PFSK-1 (cell line): ENCODE measurements at regions not wholly inside any gene's neighbourhood (a gene's known extent, or its start where the extent isn't known, plus 50 kb on each side); places are given as distances from the start of the nearest gene placed in this dataset.
A peak's percentile ranks its signal among the peaks of the same experiment; 100 is the strongest.

Source experiments
- FOXP2 ChIP-seq: optimal IDR thresholded peaks from 2 replicates; pipeline ENCODE3; 2011; ENCODE audit warnings: borderline replicate concordance, control low read depth, inconsistent platforms; ENCODE audit not compliant: insufficient read depth; ENCODE audit errors: extremely low read length, extremely low read depth
- POLR2AphosphoS5 ChIP-seq: IDR thresholded peaks from 2 replicates; pipeline ENCODE4 v1.6.1; 2012; ENCODE audit warnings: low read depth, mild to moderate bottlenecking, control low read depth, low read length, moderate library complexity
- SIN3A ChIP-seq: IDR thresholded peaks from 2 replicates; pipeline ENCODE4 v1.6.1; 2012; ENCODE audit warnings: mild to moderate bottlenecking, low read length, moderate library complexity, borderline replicate concordance; ENCODE audit not compliant: insufficient read depth
- TAF1 ChIP-seq: IDR thresholded peaks from 2 replicates; pipeline ENCODE4 v1.6.1; 2012; ENCODE audit warnings: low read length, control low read depth, borderline replicate concordance; ENCODE audit not compliant: insufficient read depth
- TF ChIP-seq, protein P1 (sequence below), 2 experiments: IDR thresholded peaks; 2 replicates each; pipeline versions ENCODE4 v1.6.1 to v1.8.0; 2011 to 2012; ENCODE audit warnings: low read depth in 2 of 2, low read length in 2 of 2, control low read depth in 1 of 2, inconsistent platforms in 1 of 2, mild to moderate bottlenecking in 1 of 2, moderate library complexity in 1 of 2; ENCODE audit not compliant: insufficient read depth in 1 of 2

DNA sequence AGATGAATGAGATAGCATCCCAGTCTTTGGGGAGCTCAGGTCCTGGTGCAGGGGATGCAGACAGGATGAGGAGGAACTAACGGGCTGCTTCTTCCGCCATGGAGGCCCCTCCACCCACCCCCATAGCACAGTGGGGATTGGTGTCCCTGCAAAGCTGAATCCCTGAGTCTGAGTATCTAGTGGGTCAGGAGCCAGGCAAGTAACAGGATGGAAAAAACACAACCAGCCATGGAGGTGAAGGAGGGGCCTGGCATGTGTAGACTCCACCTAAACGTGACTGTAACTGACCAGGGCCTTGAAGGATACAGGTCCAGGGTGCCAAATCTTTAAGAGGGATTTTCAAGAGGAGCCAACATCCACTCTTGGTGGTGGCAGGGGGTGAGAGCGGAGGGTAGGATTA is 327.8 kb upstream of the MSX2 start:
- TF ChIP-seq, protein P1, sequence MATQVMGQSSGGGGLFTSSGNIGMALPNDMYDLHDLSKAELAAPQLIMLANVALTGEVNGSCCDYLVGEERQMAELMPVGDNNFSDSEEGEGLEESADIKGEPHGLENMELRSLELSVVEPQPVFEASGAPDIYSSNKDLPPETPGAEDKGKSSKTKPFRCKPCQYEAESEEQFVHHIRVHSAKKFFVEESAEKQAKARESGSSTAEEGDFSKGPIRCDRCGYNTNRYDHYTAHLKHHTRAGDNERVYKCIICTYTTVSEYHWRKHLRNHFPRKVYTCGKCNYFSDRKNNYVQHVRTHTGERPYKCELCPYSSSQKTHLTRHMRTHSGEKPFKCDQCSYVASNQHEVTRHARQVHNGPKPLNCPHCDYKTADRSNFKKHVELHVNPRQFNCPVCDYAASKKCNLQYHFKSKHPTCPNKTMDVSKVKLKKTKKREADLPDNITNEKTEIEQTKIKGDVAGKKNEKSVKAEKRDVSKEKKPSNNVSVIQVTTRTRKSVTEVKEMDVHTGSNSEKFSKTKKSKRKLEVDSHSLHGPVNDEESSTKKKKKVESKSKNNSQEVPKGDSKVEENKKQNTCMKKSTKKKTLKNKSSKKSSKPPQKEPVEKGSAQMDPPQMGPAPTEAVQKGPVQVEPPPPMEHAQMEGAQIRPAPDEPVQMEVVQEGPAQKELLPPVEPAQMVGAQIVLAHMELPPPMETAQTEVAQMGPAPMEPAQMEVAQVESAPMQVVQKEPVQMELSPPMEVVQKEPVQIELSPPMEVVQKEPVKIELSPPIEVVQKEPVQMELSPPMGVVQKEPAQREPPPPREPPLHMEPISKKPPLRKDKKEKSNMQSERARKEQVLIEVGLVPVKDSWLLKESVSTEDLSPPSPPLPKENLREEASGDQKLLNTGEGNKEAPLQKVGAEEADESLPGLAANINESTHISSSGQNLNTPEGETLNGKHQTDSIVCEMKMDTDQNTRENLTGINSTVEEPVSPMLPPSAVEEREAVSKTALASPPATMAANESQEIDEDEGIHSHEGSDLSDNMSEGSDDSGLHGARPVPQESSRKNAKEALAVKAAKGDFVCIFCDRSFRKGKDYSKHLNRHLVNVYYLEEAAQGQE (IDR thresholded peaks at IDR 0.05; ENCODE audit: insufficient read depth in 1 of 2, low read depth in 2 of 2, low read length in 2 of 2), result no peak
- TF ChIP-seq POLR2AphosphoS5 (no peak), SIN3A (no peak), FOXP2 (no peak), TAF1 (no peak)

DNA sequence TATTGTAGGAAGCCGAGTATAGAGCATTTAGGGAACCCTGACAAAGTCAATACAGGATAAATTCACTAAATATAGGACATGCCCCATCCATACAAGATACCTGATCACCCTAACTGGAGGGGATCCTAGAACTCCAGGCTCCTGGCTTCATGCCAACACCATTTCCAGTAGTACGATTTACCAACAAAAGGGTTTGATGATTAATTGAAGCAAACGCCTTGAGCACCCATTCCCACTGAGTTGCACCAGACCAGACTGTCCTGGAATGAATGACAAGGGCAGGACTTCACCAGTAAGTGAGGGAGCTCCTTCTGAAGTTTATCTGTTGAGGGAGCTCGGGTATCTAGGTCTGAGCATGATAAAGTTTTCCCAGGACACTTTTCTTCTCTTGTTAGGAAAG is 327.2 kb upstream of the MSX2 start:
- no peak for TF ChIP-seq SIN3A
- no peak for TF ChIP-seq POLR2AphosphoS5
- no peak for TF ChIP-seq FOXP2
- TF ChIP-seq, protein P1 (IDR thresholded peaks at IDR 0.05; ENCODE audit: insufficient read depth in 1 of 2, low read depth in 2 of 2, low read length in 2 of 2), result no peak
- TF ChIP-seq TAF1, result no peak

DNA sequence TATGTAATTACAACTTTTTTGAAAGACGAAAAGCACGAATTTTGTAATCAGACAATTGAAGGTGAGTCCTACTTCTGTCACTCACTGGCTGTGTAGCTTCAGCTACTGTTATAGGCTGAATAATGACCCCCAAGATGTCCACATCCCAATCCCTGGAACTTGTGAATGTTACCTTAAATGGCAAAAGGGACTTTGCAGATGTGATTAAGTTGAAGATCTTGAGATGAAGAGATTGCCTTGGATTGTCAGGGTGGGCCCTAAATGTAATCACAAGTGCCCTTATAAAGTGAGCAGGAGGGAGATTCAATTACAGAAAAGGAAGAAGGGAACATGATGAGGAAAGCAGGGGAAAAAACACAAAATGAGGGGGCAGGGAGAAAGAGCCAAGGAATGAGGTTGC is 326.2 kb upstream of the MSX2 start:
- TF ChIP-seq SIN3A, result no peak

DNA sequence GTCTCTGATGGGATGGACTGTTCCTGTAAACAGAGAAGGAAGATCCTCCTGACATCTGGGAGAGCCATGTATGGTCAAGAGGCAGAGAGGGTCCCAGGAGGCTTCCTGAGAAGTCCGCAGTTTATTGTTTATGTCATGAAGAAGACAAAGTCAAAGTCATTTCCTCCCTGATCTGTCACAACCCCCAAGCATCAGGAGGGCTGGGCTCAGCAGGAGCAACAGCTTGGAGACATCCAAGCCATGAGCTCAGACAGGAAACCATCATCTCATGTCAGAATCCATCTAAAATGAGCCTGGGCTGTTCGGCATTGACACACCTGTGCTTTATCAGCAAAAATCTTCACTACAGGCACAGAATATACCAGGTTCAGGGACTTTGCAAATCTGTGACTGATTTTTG is 325.0 kb upstream of the MSX2 start:
- TF ChIP-seq FOXP2 (peak; percentile 72), TAF1 (no peak)

DNA sequence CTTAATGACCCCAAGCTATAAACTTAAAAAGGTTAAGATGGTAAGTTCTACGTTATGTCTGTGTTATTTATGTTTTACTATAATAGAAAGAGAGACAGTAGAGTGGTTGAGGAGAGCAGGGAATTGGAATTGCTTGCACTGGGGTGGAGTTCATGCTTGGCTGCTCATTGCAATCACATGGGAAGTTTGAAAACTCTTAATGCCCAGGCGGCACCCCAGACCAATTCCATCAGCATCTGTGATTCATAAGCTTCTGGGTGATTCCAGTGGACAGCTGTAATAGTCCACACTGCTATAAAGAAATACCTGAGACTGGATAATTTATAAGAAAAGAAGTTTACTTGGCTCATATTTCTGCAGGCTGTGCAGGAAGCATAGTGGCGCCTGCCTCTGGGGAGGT is 323.9 kb upstream of the MSX2 start:
- no peak for TF ChIP-seq FOXP2
- no peak for TF ChIP-seq POLR2AphosphoS5
- TF ChIP-seq TAF1, result no peak
- TF ChIP-seq, protein P1 (IDR thresholded peaks at IDR 0.05; ENCODE audit: insufficient read depth in 1 of 2, low read depth in 2 of 2, low read length in 2 of 2), result no peak
- TF ChIP-seq SIN3A, result no peak

DNA sequence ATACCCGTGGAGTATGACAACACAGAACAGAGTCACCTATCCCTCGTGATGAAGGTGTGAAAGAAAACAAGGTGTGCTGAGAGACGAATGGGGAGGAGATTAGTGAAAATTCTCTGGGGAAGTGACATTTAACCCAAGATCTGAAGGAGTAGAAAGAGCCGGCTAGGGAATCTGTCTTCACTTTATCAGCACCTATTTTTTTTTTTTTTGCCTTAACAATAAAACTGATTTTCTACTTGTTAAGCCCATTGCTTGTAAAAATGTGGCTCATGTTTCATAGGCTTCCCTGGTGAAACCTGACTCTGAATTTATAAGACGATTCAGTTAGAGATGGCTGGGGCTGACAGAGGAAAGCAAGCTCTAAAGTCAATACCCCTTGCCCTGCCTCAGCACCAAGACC is 322.6 kb upstream of the MSX2 start:
- TF ChIP-seq, protein P1 (IDR thresholded peaks at IDR 0.05; ENCODE audit: insufficient read depth in 1 of 2, low read depth in 2 of 2, low read length in 2 of 2), result no peak
- TF ChIP-seq FOXP2, result no peak
- no peak for TF ChIP-seq TAF1
- TF ChIP-seq SIN3A, result no peak
- TF ChIP-seq POLR2AphosphoS5, result no peak
